ENCODE measurements at regions not wholly inside any gene's neighbourhood (a gene's known extent, or its start where the extent isn't known, plus 50 kb on each side); places are given as distances from the start of the nearest gene placed in this dataset.
"Not testable (repeated sequence)": the region's sequence is repeated elsewhere in the genome, so short reads cannot be mapped to it uniquely, and the experiment has no call there.

GRCh38 chr4:84237008-84237407 lies 262.1 kb downstream of the NKX6-1 start:
- Histone ChIP-seq H3K4me3 (ENCODE audit: low read length) (no peak overlapping the region), H3K4me2 (ENCODE audit: low read length) (no peak overlapping the region), H3K4me1 (ENCODE audit: control insufficient read depth, insufficient read depth, low read length) (no peaks in the 10 kb centered on the region), H3K36me3 (ENCODE audit: insufficient read depth, low read length) (no peaks in the 10 kb centered on the region), H3K9me3 (replicated peaks; ENCODE audit: low read length) (no peaks in the 10 kb centered on the region), H3K27me3 (ENCODE audit: control insufficient read depth, insufficient read depth, low read length) (no peaks in the 10 kb centered on the region), H3K9ac (ENCODE audit: low read depth, low read length) (no peak overlapping the region)

- Histone ChIP-seq H3K4me2 (ENCODE audit: low read length) (no peak overlapping the region), H3K4me3 (ENCODE audit: low read length) (no peak overlapping the region), H3K9ac (ENCODE audit: low read depth, low read length) (no peak overlapping the region), H3K27me3 (ENCODE audit: control insufficient read depth, insufficient read depth, low read length) (no peaks in the 10 kb centered on the region), H3K36me3 (ENCODE audit: insufficient read depth, low read length) (no peaks in the 10 kb centered on the region), H3K4me1 (ENCODE audit: control insufficient read depth, insufficient read depth, low read length) (no peaks in the 10 kb centered on the region), H3K9me3 (replicated peaks; ENCODE audit: low read length) (no peaks in the 10 kb centered on the region)
These were observed 263.8 kb downstream of the NKX6-1 start for GRCh38 chr4:84235126-84235944.

GRCh38 chr4:84232309-84233095 lies 266.6 kb downstream of the NKX6-1 start:
- Histone ChIP-seq H3K9me3 (replicated peaks; ENCODE audit: low read length) (no peaks in the 10 kb centered on the region), H3K4me3 (ENCODE audit: low read length) (no peak overlapping the region), H3K9ac (ENCODE audit: low read depth, low read length) (no peak overlapping the region), H3K4me2 (ENCODE audit: low read length) (no peak overlapping the region), H3K4me1 (ENCODE audit: control insufficient read depth, insufficient read depth, low read length) (no peaks in the 10 kb centered on the region), H3K36me3 (ENCODE audit: insufficient read depth, low read length) (no peaks in the 10 kb centered on the region), H3K27me3 (ENCODE audit: control insufficient read depth, insufficient read depth, low read length) (no peaks in the 10 kb centered on the region)

GRCh38 chr4:84231539-84232055 lies 267.5 kb downstream of the NKX6-1 start:
- Histone ChIP-seq H3K4me3 (ENCODE audit: low read length) (no peak overlapping the region), H3K36me3 (ENCODE audit: insufficient read depth, low read length) (no peaks in the 10 kb centered on the region), H3K9ac (ENCODE audit: low read depth, low read length) (no peak overlapping the region), H3K9me3 (replicated peaks; ENCODE audit: low read length) (no peaks in the 10 kb centered on the region), H3K4me1 (ENCODE audit: control insufficient read depth, insufficient read depth, low read length) (no peaks in the 10 kb centered on the region), H3K27me3 (ENCODE audit: control insufficient read depth, insufficient read depth, low read length) (no peaks in the 10 kb centered on the region), H3K4me2 (ENCODE audit: low read length) (no peak overlapping the region)

GRCh38 chr4:84224522-84224921 lies 274.6 kb downstream of the NKX6-1 start:
- H3K9me3 ChIP-seq (replicated peaks; ENCODE audit: low read length) = no peaks in the 10 kb centered on the region
- no peak overlapping the region for H3K4me3 ChIP-seq (ENCODE audit: low read length)
- H3K36me3 ChIP-seq (ENCODE audit: insufficient read depth, low read length) = no peaks in the 10 kb centered on the region
- H3K4me2 ChIP-seq (ENCODE audit: low read length) = no peak overlapping the region
- H3K9ac ChIP-seq (ENCODE audit: low read depth, low read length) = no peak overlapping the region
- no peaks in the 10 kb centered on the region for H3K4me1 ChIP-seq (ENCODE audit: control insufficient read depth, insufficient read depth, low read length)
- no peaks in the 10 kb centered on the region for H3K27me3 ChIP-seq (ENCODE audit: control insufficient read depth, insufficient read depth, low read length)

- no peak overlapping the region for H3K4me2 ChIP-seq (ENCODE audit: low read length)
These were observed 277.4 kb downstream of the NKX6-1 start for GRCh38 chr4:84221704-84222103.

GRCh38 chr4:84220990-84221389 lies 278.1 kb downstream of the NKX6-1 start:
- Histone ChIP-seq H3K4me3 (ENCODE audit: low read length) (no peak overlapping the region), H3K4me2 (ENCODE audit: low read length) (no peak overlapping the region), H3K9ac (ENCODE audit: low read depth, low read length) (no peak overlapping the region), H3K36me3 (ENCODE audit: insufficient read depth, low read length) (no peaks in the 10 kb centered on the region), H3K9me3 (replicated peaks; ENCODE audit: low read length) (no peaks in the 10 kb centered on the region), H3K4me1 (ENCODE audit: control insufficient read depth, insufficient read depth, low read length) (no peaks in the 10 kb centered on the region), H3K27me3 (ENCODE audit: control insufficient read depth, insufficient read depth, low read length) (peaks cover 3% of the 10 kb centered on the region)

More at GRCh38 chr4:84221704-84222103, 277.4 kb downstream of the NKX6-1 start:
- Histone ChIP-seq H3K27me3 (ENCODE audit: control insufficient read depth, insufficient read depth, low read length) (peaks cover 3% of the 10 kb centered on the region), H3K4me1 (ENCODE audit: control insufficient read depth, insufficient read depth, low read length) (no peaks in the 10 kb centered on the region), H3K36me3 (ENCODE audit: insufficient read depth, low read length) (no peaks in the 10 kb centered on the region), H3K9me3 (replicated peaks; ENCODE audit: low read length) (no peaks in the 10 kb centered on the region), H3K4me3 (ENCODE audit: low read length) (no peak overlapping the region), H3K9ac (ENCODE audit: low read depth, low read length) (no peak overlapping the region)

GRCh38 chr4:84219656-84220055 lies 279.4 kb downstream of the NKX6-1 start:
- peaks cover 7% of the 10 kb centered on the region for H3K27me3 ChIP-seq (ENCODE audit: control insufficient read depth, insufficient read depth, low read length)
- no peak overlapping the region for H3K4me2 ChIP-seq (ENCODE audit: low read length)
- no peak overlapping the region for H3K4me3 ChIP-seq (ENCODE audit: low read length)
- H3K9ac ChIP-seq (ENCODE audit: low read depth, low read length) = no peak overlapping the region
- no peaks in the 10 kb centered on the region for H3K36me3 ChIP-seq (ENCODE audit: insufficient read depth, low read length)
- no peaks in the 10 kb centered on the region for H3K4me1 ChIP-seq (ENCODE audit: control insufficient read depth, insufficient read depth, low read length)
- no peaks in the 10 kb centered on the region for H3K9me3 ChIP-seq (replicated peaks; ENCODE audit: low read length)

GRCh38 chr4:84218031-84218430 lies 281.1 kb downstream of the NKX6-1 start:
- Histone ChIP-seq H3K36me3 (ENCODE audit: insufficient read depth, low read length) (no peaks in the 10 kb centered on the region), H3K4me3 (ENCODE audit: low read length) (no peak overlapping the region), H3K27me3 (ENCODE audit: control insufficient read depth, insufficient read depth, low read length) (peaks cover 7% of the 10 kb centered on the region), H3K9ac (ENCODE audit: low read depth, low read length) (no peak overlapping the region), H3K9me3 (replicated peaks; ENCODE audit: low read length) (no peaks in the 10 kb centered on the region), H3K4me1 (ENCODE audit: control insufficient read depth, insufficient read depth, low read length) (no peaks in the 10 kb centered on the region), H3K4me2 (ENCODE audit: low read length) (no peak overlapping the region)

- Histone ChIP-seq H3K27me3 (ENCODE audit: control insufficient read depth, insufficient read depth, low read length) (peaks cover 7% of the 10 kb centered on the region), H3K4me3 (ENCODE audit: low read length) (no peak overlapping the region), H3K4me2 (ENCODE audit: low read length) (no peak overlapping the region), H3K9ac (ENCODE audit: low read depth, low read length) (no peak overlapping the region), H3K4me1 (ENCODE audit: control insufficient read depth, insufficient read depth, low read length) (no peaks in the 10 kb centered on the region), H3K9me3 (replicated peaks; ENCODE audit: low read length) (no peaks in the 10 kb centered on the region), H3K36me3 (ENCODE audit: insufficient read depth, low read length) (no peaks in the 10 kb centered on the region)
These were observed 283.9 kb downstream of the NKX6-1 start for GRCh38 chr4:84215217-84215616.

GRCh38 chr4:84206226-84206625 lies 292.9 kb downstream of the NKX6-1 start:
- not testable (repeated sequence) for H3K36me3 ChIP-seq (ENCODE audit: insufficient read depth, low read length); H3K4me1 ChIP-seq (ENCODE audit: control insufficient read depth, insufficient read depth, low read length); H3K4me2 ChIP-seq (ENCODE audit: low read length); H3K9ac ChIP-seq (ENCODE audit: low read depth, low read length); H3K4me3 ChIP-seq (ENCODE audit: low read length); H3K27me3 ChIP-seq (ENCODE audit: control insufficient read depth, insufficient read depth, low read length); H3K9me3 ChIP-seq (replicated peaks; ENCODE audit: low read length)
